AG10803 (cell line): ENCODE measurements at regions not wholly inside any gene's neighbourhood (a gene's known extent, or its start where the extent isn't known, plus 50 kb on each side); places are given as distances from the start of the nearest gene placed in this dataset.

Experiments used
- DNase-seq: peaks from one replicate; pipeline ENCODE4 v3.0.0; 2010; ENCODE audit warnings: low read depth
- H3K4me3 ChIP-seq: 2 replicates; pipeline ENCODE4 v1.5.1; 2011; ENCODE audit warnings: mild to moderate bottlenecking, low read length, control low read depth
- TF ChIP-seq, protein P1 (sequence below): conservative IDR thresholded peaks from 2 replicates; pipeline ENCODE4 v1.5.1; 2011; ENCODE audit warnings: mild to moderate bottlenecking, low read length, control low read depth, inconsistent platforms

DNA sequence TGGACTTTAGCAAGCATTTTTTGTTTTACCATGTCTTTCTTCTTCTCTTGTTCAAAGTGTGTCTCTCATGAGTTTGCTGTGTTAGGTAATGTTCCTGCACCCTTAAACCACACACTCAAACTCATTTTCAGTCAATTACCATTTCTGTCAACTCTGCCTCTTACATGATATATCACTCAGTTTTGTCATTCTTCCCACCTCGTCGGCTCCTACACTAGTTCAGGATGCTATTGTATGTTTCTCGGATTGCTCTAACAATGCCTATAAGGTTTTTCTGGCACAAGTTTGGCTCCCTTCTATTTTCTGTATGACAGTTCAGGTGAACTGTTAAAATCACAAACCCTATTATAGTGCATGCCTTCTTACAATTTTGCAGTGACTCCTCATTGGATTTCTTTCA, 260.8 kb upstream of the NAV3 start:
- no peak overlapping the region for H3K4me3 ChIP-seq
- TF ChIP-seq, protein P1, sequence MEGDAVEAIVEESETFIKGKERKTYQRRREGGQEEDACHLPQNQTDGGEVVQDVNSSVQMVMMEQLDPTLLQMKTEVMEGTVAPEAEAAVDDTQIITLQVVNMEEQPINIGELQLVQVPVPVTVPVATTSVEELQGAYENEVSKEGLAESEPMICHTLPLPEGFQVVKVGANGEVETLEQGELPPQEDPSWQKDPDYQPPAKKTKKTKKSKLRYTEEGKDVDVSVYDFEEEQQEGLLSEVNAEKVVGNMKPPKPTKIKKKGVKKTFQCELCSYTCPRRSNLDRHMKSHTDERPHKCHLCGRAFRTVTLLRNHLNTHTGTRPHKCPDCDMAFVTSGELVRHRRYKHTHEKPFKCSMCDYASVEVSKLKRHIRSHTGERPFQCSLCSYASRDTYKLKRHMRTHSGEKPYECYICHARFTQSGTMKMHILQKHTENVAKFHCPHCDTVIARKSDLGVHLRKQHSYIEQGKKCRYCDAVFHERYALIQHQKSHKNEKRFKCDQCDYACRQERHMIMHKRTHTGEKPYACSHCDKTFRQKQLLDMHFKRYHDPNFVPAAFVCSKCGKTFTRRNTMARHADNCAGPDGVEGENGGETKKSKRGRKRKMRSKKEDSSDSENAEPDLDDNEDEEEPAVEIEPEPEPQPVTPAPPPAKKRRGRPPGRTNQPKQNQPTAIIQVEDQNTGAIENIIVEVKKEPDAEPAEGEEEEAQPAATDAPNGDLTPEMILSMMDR, result no peak
- DNase-seq, result no peak

DNA sequence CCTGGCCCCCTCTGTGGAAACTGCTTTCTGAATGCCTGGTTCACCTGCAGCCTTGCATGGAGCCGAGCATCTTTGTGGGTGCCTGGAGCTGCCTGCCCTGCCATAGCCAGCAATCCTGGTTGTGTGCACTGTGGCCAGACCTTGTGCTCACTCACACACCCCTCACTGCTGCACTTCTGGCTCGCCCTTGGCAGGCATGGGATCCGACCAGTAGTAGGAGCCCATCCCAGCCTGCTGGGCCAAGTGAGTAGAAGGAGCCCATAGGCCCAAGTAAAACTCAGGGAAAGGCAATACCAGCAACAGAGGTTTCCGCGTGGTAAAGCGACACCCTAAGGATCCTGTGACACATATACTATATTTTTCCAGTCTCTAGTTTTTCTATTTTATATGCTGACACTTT, 270.0 kb upstream of the NAV3 start:
- no peak for DNase-seq
- TF ChIP-seq, protein P1, result no peak
- H3K4me3 ChIP-seq, result no peak overlapping the region

DNA sequence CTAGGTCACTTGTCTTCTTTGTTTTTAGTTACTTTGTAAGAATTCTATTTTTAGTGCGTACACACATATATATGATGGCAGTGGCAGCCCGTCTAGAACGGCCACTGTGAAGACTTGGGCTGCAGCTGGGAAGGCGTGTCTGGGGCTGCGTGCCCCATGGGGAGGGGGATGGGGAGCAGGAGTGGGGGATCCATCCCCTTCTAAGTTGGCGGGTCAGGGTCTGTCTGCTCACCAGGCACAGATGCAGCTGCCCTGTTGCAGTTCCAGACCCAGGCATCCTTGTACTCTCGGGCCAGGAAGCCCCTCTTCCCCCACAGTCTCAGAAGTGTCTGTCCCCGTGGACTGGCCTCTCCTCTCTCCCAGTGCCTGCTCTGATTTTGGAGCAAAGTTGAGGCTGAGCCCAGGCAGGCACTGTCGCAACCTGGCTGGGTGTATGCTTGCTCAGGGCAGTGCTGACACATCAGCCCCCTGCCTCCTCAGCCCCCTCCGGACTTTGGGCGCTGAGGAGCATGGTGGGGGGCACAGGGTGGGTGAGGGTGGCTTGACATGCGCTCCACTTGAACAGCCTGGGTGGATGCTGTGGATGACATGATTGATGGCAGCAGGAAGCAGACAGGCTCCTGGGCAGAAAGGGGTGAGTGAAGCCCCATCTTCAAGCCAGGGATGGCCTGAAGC, 271.2 kb upstream of the NAV3 start:
- H3K4me3 ChIP-seq, result no peak overlapping the region
- no peak for DNase-seq
- TF ChIP-seq, protein P1, result no peak

DNA sequence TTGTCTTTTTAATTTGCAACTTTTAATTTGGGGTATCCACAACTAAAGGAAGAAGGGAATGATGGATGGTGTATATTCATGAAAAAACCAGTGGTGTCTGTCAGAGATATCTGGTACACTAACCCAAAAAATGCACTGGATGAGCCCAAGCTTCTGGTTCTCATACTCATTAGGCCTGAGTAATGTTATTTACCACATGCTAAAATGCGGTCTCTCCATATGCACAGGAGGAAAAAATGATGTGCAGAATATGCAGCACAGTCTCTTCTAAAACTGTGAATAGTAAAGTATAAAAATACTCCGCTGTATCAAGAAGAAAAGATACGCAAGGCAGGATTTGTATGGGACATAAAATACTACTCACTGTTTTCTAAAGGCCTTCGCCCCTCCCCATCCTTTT, 275.6 kb upstream of the NAV3 start:
- DNase-seq, result no peak
- TF ChIP-seq, protein P1, result no peak
- H3K4me3 ChIP-seq, result no peak overlapping the region

DNA sequence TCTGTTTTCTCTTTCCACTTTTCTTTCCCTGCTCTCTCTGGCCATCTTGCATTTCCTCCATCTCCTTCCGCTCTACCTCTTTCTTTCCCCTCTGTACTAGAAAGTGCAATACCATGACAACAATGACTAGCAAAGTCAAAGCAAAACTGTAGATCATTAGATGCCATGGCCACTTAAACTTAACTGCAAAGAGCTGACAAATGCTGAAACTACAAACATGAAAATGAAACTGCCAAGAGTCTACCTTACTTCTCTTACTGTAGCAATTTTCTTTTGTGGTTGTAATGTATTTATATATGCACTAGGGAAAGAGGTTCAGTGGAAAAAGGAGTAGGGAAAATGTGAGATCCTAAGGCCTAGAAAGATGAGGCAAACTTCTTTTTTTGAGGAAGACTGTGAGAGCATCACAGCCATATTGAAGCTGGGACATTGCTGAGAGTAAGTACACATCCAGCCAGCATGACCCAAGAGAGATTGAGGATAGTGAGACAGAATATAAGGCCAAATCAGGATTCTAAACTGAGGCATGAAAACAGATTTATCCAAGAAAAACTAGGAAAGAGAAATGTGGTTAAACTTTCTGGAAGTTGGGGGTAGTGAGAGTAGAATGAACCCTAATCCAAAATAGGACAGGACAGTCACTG, 276.6 kb upstream of the NAV3 start:
- TF ChIP-seq, protein P1, result no peak
- H3K4me3 ChIP-seq, result no peak overlapping the region
- DNase-seq, result no peak

DNA sequence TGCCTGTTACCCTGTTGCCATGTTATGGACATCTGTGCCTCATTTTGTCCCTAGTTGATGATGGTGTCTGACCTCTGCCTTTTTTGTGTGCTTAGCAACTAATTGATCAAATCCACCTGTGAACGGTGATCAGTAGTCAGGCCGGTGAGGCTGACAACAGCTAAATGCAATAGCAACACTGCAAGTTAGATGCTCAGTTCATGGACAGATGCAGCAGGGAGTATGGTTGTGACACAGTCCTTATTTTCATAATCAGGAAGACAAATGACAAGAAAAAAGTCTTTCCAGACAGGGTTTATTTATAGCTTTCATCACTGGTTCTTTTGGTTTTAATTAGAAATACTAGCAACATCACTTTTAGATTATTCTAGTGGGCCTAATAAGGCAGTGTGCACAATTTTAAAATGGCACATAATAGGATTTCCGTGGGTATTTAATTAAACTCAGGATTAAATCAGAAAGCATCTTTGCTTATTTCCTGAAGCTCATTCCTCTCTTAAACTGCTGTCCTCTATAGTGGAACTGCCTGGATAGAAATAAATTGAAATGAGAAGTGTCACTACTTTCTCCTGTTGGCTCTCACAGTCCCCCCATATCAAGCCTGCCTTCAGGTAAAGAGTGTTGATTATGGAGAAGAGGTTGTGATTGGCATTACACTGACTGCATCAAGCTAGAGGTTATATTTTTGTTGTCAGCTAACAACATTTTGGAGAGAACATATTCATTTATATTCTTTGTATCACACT, 281.1 kb upstream of the NAV3 start:
- TF ChIP-seq, protein P1, result no peak
- no peak for DNase-seq
- no peak overlapping the region for H3K4me3 ChIP-seq

DNA sequence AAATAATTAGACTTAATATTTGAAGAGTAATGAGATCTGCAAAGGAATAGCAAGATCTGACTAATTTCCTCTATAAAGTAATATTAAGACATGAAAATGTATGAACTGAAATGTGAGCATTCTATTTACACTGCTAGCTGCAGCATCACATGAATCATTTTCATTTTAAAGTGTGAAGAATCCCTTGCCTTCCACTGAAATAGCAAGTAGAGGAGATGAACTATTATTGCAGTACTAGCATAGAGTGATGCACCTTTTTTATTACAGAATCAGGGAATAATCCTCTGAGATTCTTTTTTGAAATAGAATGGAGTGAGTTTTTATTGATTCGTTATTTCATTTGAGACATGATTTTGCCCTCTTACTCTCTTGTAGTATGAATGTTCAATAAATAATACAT, 281.9 kb upstream of the NAV3 start:
- TF ChIP-seq, protein P1, result no peak
- no peak for DNase-seq
- no peak overlapping the region for H3K4me3 ChIP-seq
